ENCODE measurements at regions not wholly inside any gene's neighbourhood (a gene's known extent, or its start where the extent isn't known, plus 50 kb on each side); places are given as distances from the start of the nearest gene placed in this dataset.

DNA sequence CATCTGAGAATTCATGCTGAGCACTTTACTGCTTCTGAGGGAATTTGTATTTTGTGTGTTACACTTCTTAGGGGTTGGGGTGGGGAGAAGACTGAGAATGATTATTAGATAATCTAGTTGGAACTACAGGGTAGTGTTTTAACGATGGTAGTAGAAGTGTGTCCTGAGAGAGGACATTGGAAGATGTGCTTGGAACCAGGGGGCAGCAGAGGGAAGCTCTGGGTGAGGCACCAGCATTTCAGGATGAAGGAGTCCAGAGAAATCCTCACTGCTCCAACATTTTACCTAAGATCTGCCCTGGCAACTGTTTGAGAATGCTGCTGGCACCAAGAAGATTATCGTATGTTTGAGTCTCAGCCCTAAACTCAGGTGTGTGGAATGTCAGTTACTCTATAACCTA lies 145.5 kb downstream of the SQOR start:
- WGBS, result 69% methylated on average over 2 of the region's 2 CpGs
- no peak for DNase-seq (ENCODE audit: low spot score)
- no peak overlapping the region for H3K4me3 ChIP-seq (ENCODE audit: low read depth in 1 of 3, low read length in 3 of 3)
- no peaks in the 10 kb centered on the region for H3K36me3 ChIP-seq (ENCODE audit: control insufficient read depth in 4 of 4, insufficient read depth in 3 of 4, low read depth in 1 of 4, low read length in 3 of 4)
- H3K9me3 ChIP-seq (ENCODE audit: control insufficient read depth in 4 of 4, low read length in 3 of 4), result peaks cover 0 to 2% (median 0%) of the 10 kb centered on the region in 4 donors
- no peaks in the 10 kb centered on the region for H3K4me1 ChIP-seq (ENCODE audit: control insufficient read depth in 4 of 4, insufficient read depth in 4 of 4, low read length in 3 of 4)
- H3K27ac ChIP-seq (ENCODE audit: low read depth in 1 of 2, low read length in 2 of 2), result no peak overlapping the region
- TF ChIP-seq, protein P1, sequence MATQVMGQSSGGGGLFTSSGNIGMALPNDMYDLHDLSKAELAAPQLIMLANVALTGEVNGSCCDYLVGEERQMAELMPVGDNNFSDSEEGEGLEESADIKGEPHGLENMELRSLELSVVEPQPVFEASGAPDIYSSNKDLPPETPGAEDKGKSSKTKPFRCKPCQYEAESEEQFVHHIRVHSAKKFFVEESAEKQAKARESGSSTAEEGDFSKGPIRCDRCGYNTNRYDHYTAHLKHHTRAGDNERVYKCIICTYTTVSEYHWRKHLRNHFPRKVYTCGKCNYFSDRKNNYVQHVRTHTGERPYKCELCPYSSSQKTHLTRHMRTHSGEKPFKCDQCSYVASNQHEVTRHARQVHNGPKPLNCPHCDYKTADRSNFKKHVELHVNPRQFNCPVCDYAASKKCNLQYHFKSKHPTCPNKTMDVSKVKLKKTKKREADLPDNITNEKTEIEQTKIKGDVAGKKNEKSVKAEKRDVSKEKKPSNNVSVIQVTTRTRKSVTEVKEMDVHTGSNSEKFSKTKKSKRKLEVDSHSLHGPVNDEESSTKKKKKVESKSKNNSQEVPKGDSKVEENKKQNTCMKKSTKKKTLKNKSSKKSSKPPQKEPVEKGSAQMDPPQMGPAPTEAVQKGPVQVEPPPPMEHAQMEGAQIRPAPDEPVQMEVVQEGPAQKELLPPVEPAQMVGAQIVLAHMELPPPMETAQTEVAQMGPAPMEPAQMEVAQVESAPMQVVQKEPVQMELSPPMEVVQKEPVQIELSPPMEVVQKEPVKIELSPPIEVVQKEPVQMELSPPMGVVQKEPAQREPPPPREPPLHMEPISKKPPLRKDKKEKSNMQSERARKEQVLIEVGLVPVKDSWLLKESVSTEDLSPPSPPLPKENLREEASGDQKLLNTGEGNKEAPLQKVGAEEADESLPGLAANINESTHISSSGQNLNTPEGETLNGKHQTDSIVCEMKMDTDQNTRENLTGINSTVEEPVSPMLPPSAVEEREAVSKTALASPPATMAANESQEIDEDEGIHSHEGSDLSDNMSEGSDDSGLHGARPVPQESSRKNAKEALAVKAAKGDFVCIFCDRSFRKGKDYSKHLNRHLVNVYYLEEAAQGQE (IDR thresholded peaks at IDR 0.05), result no peak
- TF ChIP-seq FOXA1 (IDR thresholded peaks at IDR 0.05), result no peak
- no peak for TF ChIP-seq NR2F2 (IDR thresholded peaks at IDR 0.05)
- no peaks in the 10 kb centered on the region for H3K27me3 ChIP-seq (ENCODE audit: control insufficient read depth in 4 of 4, insufficient read depth in 4 of 4, low read length in 3 of 4)
- no peak overlapping the region for H3K9ac ChIP-seq (ENCODE audit: low read depth in 1 of 2, low read length in 2 of 2)

DNA sequence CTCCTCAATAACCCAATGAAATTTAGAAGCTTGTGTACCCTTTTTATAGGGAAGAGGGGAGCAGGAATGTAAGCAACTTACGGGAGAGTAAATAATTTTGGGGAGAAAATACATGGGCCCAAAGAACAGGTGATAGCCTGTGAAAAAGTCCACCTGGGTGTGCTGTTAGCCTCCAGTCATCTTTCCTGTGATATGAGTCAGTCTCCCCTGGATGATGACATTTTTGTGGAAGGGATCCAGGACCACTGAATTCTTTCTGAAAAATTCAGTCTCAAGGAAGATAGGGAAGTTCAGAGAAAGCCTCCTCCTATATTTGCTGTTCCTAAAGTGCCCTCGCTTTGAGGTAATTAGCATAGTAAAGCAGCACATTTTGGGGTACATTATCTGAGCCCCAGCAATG lies 149.8 kb downstream of the SQOR start:
- TF ChIP-seq, protein P1 (IDR thresholded peaks at IDR 0.05), result no peak
- TF ChIP-seq HNF4G (IDR thresholded peaks at IDR 0.05), result no peak
- H3K9me3 ChIP-seq (ENCODE audit: control insufficient read depth in 4 of 4, low read length in 3 of 4), result peaks cover 0 to 1% (median 0%) of the 10 kb centered on the region in 4 donors
- H3K27me3 ChIP-seq (ENCODE audit: control insufficient read depth in 4 of 4, insufficient read depth in 4 of 4, low read length in 3 of 4), result no peaks in the 10 kb centered on the region
- H3K9ac ChIP-seq (ENCODE audit: low read depth in 1 of 2, low read length in 2 of 2), result no peak overlapping the region
- H3K36me3 ChIP-seq (ENCODE audit: control insufficient read depth in 4 of 4, insufficient read depth in 3 of 4, low read depth in 1 of 4, low read length in 3 of 4), result no peaks in the 10 kb centered on the region
- no peak overlapping the region for H3K27ac ChIP-seq (ENCODE audit: low read depth in 1 of 2, low read length in 2 of 2)
- no peak overlapping the region for H3K4me3 ChIP-seq (ENCODE audit: low read depth in 1 of 3, low read length in 3 of 3)
- DNase-seq (ENCODE audit: low spot score), result no peak
- no peaks in the 10 kb centered on the region for H3K4me1 ChIP-seq (ENCODE audit: control insufficient read depth in 4 of 4, insufficient read depth in 4 of 4, low read length in 3 of 4)
- WGBS, result 47% methylated on average over 2 of the region's 2 CpGs

DNA sequence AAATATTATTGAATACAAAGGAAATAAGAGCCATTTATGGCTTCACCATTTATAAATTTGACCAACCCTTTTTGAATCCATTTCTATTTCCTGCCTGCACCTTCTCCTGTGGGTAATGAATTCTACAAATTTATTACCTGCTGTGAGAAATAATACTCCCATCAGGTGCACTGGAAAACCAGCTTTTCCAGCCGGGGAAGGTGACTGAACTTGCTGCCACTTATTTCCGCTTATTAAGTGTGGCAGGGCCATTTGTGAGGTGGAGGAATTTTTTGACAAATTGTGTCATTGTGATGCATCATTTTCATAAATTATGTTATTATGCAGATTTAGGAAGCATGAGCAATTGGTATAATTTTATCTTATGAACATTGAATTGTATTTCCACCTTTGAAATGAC lies 151.1 kb downstream of the SQOR start:
- H3K27ac ChIP-seq (ENCODE audit: low read depth in 1 of 2, low read length in 2 of 2), result no peak overlapping the region
- no peak overlapping the region for H3K4me3 ChIP-seq (ENCODE audit: low read depth in 1 of 3, low read length in 3 of 3)
- H3K9ac ChIP-seq (ENCODE audit: low read depth in 1 of 2, low read length in 2 of 2), result no peak overlapping the region
- WGBS, result 97% methylated on average over 2 of the region's 2 CpGs
- no peaks in the 10 kb centered on the region for H3K4me1 ChIP-seq (ENCODE audit: control insufficient read depth in 4 of 4, insufficient read depth in 4 of 4, low read length in 3 of 4)
- no peaks in the 10 kb centered on the region for H3K27me3 ChIP-seq (ENCODE audit: control insufficient read depth in 4 of 4, insufficient read depth in 4 of 4, low read length in 3 of 4)
- H3K9me3 ChIP-seq (ENCODE audit: control insufficient read depth in 4 of 4, low read length in 3 of 4), result no peaks in the 10 kb centered on the region
- no peak for DNase-seq (ENCODE audit: low spot score)
- no peaks in the 10 kb centered on the region for H3K36me3 ChIP-seq (ENCODE audit: control insufficient read depth in 4 of 4, insufficient read depth in 3 of 4, low read depth in 1 of 4, low read length in 3 of 4)
- no peak for TF ChIP-seq SP1 (IDR thresholded peaks at IDR 0.05)
- TF ChIP-seq, protein P1 (IDR thresholded peaks at IDR 0.05), result no peak
- no peak for TF ChIP-seq NR2F2 (IDR thresholded peaks at IDR 0.05)
- TF ChIP-seq, protein P2, sequence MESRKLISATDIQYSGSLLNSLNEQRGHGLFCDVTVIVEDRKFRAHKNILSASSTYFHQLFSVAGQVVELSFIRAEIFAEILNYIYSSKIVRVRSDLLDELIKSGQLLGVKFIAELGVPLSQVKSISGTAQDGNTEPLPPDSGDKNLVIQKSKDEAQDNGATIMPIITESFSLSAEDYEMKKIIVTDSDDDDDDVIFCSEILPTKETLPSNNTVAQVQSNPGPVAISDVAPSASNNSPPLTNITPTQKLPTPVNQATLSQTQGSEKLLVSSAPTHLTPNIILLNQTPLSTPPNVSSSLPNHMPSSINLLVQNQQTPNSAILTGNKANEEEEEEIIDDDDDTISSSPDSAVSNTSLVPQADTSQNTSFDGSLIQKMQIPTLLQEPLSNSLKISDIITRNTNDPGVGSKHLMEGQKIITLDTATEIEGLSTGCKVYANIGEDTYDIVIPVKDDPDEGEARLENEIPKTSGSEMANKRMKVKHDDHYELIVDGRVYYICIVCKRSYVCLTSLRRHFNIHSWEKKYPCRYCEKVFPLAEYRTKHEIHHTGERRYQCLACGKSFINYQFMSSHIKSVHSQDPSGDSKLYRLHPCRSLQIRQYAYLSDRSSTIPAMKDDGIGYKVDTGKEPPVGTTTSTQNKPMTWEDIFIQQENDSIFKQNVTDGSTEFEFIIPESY (IDR thresholded peaks at IDR 0.05), result no peak
- TF ChIP-seq, protein P3, sequence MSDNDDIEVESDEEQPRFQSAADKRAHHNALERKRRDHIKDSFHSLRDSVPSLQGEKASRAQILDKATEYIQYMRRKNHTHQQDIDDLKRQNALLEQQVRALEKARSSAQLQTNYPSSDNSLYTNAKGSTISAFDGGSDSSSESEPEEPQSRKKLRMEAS (IDR thresholded peaks at IDR 0.05), result no peak
- no peak for TF ChIP-seq FOXA1 (IDR thresholded peaks at IDR 0.05)
- TF ChIP-seq GABPA (IDR thresholded peaks at IDR 0.05 in 1 of 2, conservative IDR thresholded peaks at IDR 0.05 in 1 of 2), result no peak
- TF ChIP-seq EGR1 (IDR thresholded peaks at IDR 0.05; ENCODE audit: low read depth in 2 of 2), result no peak
- no peak for TF ChIP-seq FOXA2 (IDR thresholded peaks at IDR 0.05)
- no peak for TF ChIP-seq RAD21 (IDR thresholded peaks at IDR 0.05)
- TF ChIP-seq TAF1 (conservative IDR thresholded peaks at IDR 0.05), result no peak
- TF ChIP-seq RXRA (IDR thresholded peaks at IDR 0.05), result no peak
- no peak for TF ChIP-seq HNF4G (IDR thresholded peaks at IDR 0.05)
- TF ChIP-seq, protein P4, sequence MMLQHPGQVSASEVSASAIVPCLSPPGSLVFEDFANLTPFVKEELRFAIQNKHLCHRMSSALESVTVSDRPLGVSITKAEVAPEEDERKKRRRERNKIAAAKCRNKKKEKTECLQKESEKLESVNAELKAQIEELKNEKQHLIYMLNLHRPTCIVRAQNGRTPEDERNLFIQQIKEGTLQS (IDR thresholded peaks at IDR 0.05), result no peak
